GM10248 (cell line): ENCODE measurements at regions not wholly inside any gene's neighbourhood (a gene's known extent, or its start where the extent isn't known, plus 50 kb on each side); places are given as distances from the start of the nearest gene placed in this dataset.
"Not testable (repeated sequence)": the region's sequence is repeated elsewhere in the genome, so short reads cannot be mapped to it uniquely, and the experiment has no call there.

ENCODE experiments used
- CTCF ChIA-PET: fragments of 300-600 bp; sonication (Branson Sonifier 250); formaldehyde crosslinking; extraction: SDS; loops from one replicate; lab custom pipeline; 2021; ENCODE audit warnings: antibody characterized with exemption; lab: Yijun Ruan, JAX
- POLR2A ChIA-PET: fragments of 350-650 bp; sonication (Branson Sonifier 250); formaldehyde crosslinking; extraction: SDS; loops from one replicate; lab custom pipeline; 2020; ENCODE audit warnings: antibody characterized with exemption; lab: Yijun Ruan, JAX
- DNase-seq: peaks from one replicate; pipeline ENCODE4 v3.0.0; 2012; ENCODE audit errors: extremely low spot score
- CTCF ChIP-seq: IDR thresholded peaks from 2 replicates; pipeline ENCODE4 v1.5.1; 2012; ENCODE audit warnings: mild to moderate bottlenecking, low read depth; ENCODE audit errors: extremely low read depth, missing control alignments, control extremely low read depth

GRCh38 chr4:133287396-133287795 lies 138.3 kb downstream of the PCDH10 start:
- CTCF ChIA-PET: no interaction called here
- TF ChIP-seq CTCF: no peak
- no peak for DNase-seq
- POLR2A ChIA-PET: no interaction called here

- DNase-seq: no peak
- ChIA-PET POLR2A (no interaction called here), CTCF (interaction anchor here (0.6 kb wide), 1 partner anchor 17 kb away, joined by 3 read pairs; no protein-coding TSS in a partner anchor)
- TF ChIP-seq CTCF: no peak
Measured at GRCh38 chr4:133278591-133278990, 129.5 kb downstream of the PCDH10 start.

GRCh38 chr4:133277940-133278339 lies 128.8 kb downstream of the PCDH10 start:
- CTCF ChIA-PET: interaction anchor here (0.6 kb wide), 1 partner anchor 16 kb away, joined by 3 read pairs; no protein-coding TSS in a partner anchor
- DNase-seq, POLR2A ChIA-PET: not testable (repeated sequence)

- ChIA-PET CTCF (no interaction called here), POLR2A (no interaction called here)
- no peak for TF ChIP-seq CTCF
- DNase-seq: no peak
Measured at GRCh38 chr4:133275246-133275645, 126.2 kb downstream of the PCDH10 start.

- DNase-seq: no peak
- TF ChIP-seq CTCF: no peak
- ChIA-PET CTCF (interaction anchor here (1.3 kb wide), 1 partner anchor 11 kb away, joined by 6 read pairs; no protein-coding TSS in a partner anchor), POLR2A (no interaction called here)
Measured at GRCh38 chr4:133273401-133273800, 124.3 kb downstream of the PCDH10 start.

GRCh38 chr4:133270021-133270570 lies 121.0 kb downstream of the PCDH10 start:
- POLR2A ChIA-PET: no interaction called here
- CTCF ChIA-PET: interaction anchor here (1.2 kb wide), 1 partner anchor 11 kb away, joined by 3 read pairs; no protein-coding TSS in a partner anchor

More at GRCh38 chr4:133270021-133270570, 121.0 kb downstream of the PCDH10 start:
- TF ChIP-seq CTCF: no peak
- DNase-seq: no peak
